SK-N-MC (cell line): ENCODE measurements at regions not wholly inside any gene's neighbourhood (a gene's known extent, or its start where the extent isn't known, plus 50 kb on each side); places are given as distances from the start of the nearest gene placed in this dataset.

ENCODE experiments used
- EZH2 ChIP-seq: fragments of 200-600 bp; sonication (generic); IDR thresholded peaks from one replicate; pipeline ENCODE4 v1.6.1; 2017; ENCODE audit warnings: antibody characterized with exemption
- POLR2AphosphoS5 ChIP-seq: IDR thresholded peaks from 2 replicates; pipeline ENCODE4 v1.6.1; 2012; ENCODE audit warnings: mild to moderate bottlenecking, low read depth, low read length, borderline replicate concordance

- TF ChIP-seq POLR2AphosphoS5 = no peak
- TF ChIP-seq EZH2 = no peak
Measured at GRCh38 chrX:122245175-122245574, 938.9 kb upstream of the GRIA3 start.
